Naive thymus-derived CD4-positive, alpha-beta T cell (primary cell): ENCODE measurements at regions not wholly inside any gene's neighbourhood (a gene's known extent, or its start where the extent isn't known, plus 50 kb on each side); places are given as distances from the start of the nearest gene placed in this dataset.

Experiments
- ATAC-seq: fragments of 150-1000 bp; cut with Tn5 transposase; 2 replicates; pipeline ENCODE4 v1.10.0; 2021; ENCODE audit warnings: mild to moderate bottlenecking, moderate library complexity
- CTCF ChIA-PET: fragments of 350-600 bp; sonication (Branson Sonifier 250); formaldehyde crosslinking; loops from one replicate; lab custom pipeline; 2021; ENCODE audit warnings: antibody characterized with exemption; lab: Charles Lee
- POLR2A ChIA-PET: fragments of 350-600 bp; sonication (Branson Sonifier 250); formaldehyde crosslinking; loops from one replicate; lab custom pipeline; 2021; ENCODE audit warnings: antibody characterized with exemption, inconsistent platforms; lab: Charles Lee
- DNase-seq, 9 donors: peaks; one replicate each; pipeline versions ENCODE4 v3.0.0 to v3.0.0-alpha.2; 2020 to 2022; ENCODE audit warnings: mixed read lengths in 1 of 9
- H3K27ac ChIP-seq: one replicate; pipeline ENCODE4 v1.7.0; 2013; ENCODE audit warnings: mild to moderate bottlenecking, low read depth, low read length, moderate library complexity
- H3K27me3 ChIP-seq, 2 donors: one replicate each; pipeline ENCODE4 v1.7.0; 2013; ENCODE audit warnings: low read length in 2 of 2, mild to moderate bottlenecking in 2 of 2, moderate library complexity in 2 of 2; ENCODE audit not compliant: control insufficient read depth in 2 of 2, insufficient read depth in 2 of 2
- H3K36me3 ChIP-seq, 3 experiments: 1 replicate in 2 of 3; 2 replicates in 1 of 3; pipeline ENCODE4 v1.7.0; 2013; ENCODE audit warnings: low read length in 3 of 3, mild to moderate bottlenecking in 3 of 3, moderate library complexity in 1 of 3; ENCODE audit not compliant: insufficient read depth in 3 of 3, control insufficient read depth in 2 of 3
- H3K4me1 ChIP-seq, 2 donors: one replicate each; pipeline ENCODE4 v1.7.0; 2013; ENCODE audit warnings: low read length in 2 of 2, mild to moderate bottlenecking in 2 of 2, moderate library complexity in 1 of 2; ENCODE audit not compliant: control insufficient read depth in 2 of 2, insufficient read depth in 2 of 2
- H3K4me3 ChIP-seq: 2 replicates; pipeline ENCODE4 v1.7.0; 2013; ENCODE audit warnings: mild to moderate bottlenecking, low read length
- H3K9me3 ChIP-seq, 3 experiments: 1 replicate in 2 of 3; 2 replicates in 1 of 3; pipeline ENCODE4 v1.7.0; 2013; ENCODE audit warnings: low read length in 3 of 3; ENCODE audit not compliant: control insufficient read depth in 2 of 3
- H3K27ac Mint-ChIP-seq, 9 donors: one replicate each; pipeline ENCODE4 v1.8.0; 2020 to 2022; ENCODE audit warnings: mixed read lengths in 9 of 9, mild to moderate bottlenecking in 8 of 9, moderate library complexity in 5 of 9, inconsistent platforms in 2 of 9
- H3K27me3 Mint-ChIP-seq, 5 donors: one replicate each; pipeline ENCODE4 v1.8.0; 2021 to 2022; ENCODE audit warnings: mixed read lengths in 5 of 5, mild to moderate bottlenecking in 1 of 5
- H3K36me3 Mint-ChIP-seq, 5 donors: one replicate each; pipeline ENCODE4 v1.8.0; 2020 to 2022; ENCODE audit warnings: mixed read lengths in 5 of 5, mild to moderate bottlenecking in 3 of 5, inconsistent platforms in 1 of 5
- H3K4me1 Mint-ChIP-seq, 7 donors: one replicate each; pipeline ENCODE4 v1.8.0; 2020 to 2022; ENCODE audit warnings: mixed read lengths in 7 of 7, mild to moderate bottlenecking in 3 of 7, inconsistent platforms in 1 of 7
- H3K4me3 Mint-ChIP-seq, 10 donors: one replicate each; pipeline ENCODE4 v1.8.0; 2020 to 2022; ENCODE audit warnings: mild to moderate bottlenecking in 10 of 10, mixed read lengths in 10 of 10, moderate library complexity in 6 of 10, inconsistent platforms in 2 of 10
- H3K9me3 Mint-ChIP-seq, 11 donors: one replicate each; pipeline ENCODE4 v1.8.0; 2020 to 2022; ENCODE audit warnings: mixed read lengths in 11 of 11, mild to moderate bottlenecking in 4 of 11, inconsistent platforms in 1 of 11, moderate library complexity in 1 of 11
- intact Hi-C, 2 donors: fragments of 100-400 bp; cut with micrococcal nuclease; formaldehyde crosslinking; loops; one replicate each; pipeline ENCODE4 v1.15.1; 2023

DNA sequence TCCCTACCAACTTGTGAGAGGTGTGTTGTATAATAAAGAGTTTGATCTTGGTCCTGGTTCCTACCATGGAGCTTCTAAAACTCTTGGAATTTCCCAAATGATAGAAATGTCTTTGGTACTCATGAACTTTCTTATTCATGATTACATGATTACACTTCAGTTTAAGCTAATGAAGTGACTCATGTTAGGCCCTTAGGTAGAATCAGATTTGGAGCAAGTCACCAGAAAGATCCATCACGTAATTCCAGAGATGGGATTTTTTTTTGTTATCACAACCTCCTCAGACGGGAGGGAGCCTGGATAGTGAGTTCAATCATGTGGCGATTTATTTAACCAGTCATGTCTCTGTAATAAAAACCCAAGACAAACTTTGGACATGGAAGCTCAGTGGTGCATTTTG is 1287.6 kb upstream of the ZEB2 start:
- no peak for ATAC-seq
- H3K4me1 ChIP-seq = no peaks in the 10 kb centered on the region

DNA sequence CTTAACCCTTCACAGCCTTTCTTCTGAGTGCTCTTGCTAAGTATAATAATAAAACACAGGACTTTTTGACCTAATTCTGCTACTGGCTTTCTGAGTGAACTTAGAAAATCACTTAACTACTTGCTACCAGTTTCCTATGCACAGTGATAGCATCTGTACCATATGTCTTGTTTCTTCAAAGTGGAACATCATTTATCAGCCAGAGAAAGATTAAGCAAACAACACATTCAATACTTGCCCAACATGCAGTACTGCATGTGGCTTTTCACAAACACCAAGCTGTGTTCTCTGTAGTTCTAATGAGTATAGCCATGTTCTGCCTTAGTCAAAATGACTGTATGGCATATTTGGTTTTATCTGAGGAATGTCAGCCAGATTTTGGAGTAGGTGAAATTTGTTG is 1286.6 kb upstream of the ZEB2 start:
- H3K4me1 Mint-ChIP-seq = peaks cover 0 to 1% (median 0%) of the 10 kb centered on the region in 7 donors
- H3K36me3 Mint-ChIP-seq = no peaks in the 10 kb centered on the region
- Histone ChIP-seq H3K4me1 (no peaks in the 10 kb centered on the region), H3K27ac (no peak overlapping the region), H3K4me3 (no peak overlapping the region), H3K9me3 (no peaks in the 10 kb centered on the region), H3K36me3 (no peaks in the 10 kb centered on the region), H3K27me3 (no peaks in the 10 kb centered on the region)
- peaks cover 0 to 7% (median 0%) of the 10 kb centered on the region in 11 donors for H3K9me3 Mint-ChIP-seq
- intact Hi-C loops = no loop called here
- H3K27ac Mint-ChIP-seq = no peak overlapping the region
- POLR2A ChIA-PET = no interaction called here
- no peak overlapping the region for H3K4me3 Mint-ChIP-seq
- DNase-seq (no peak), ATAC-seq (no peak)
- CTCF ChIA-PET = no interaction called here
- H3K27me3 Mint-ChIP-seq = no peaks in the 10 kb centered on the region

More for the DNA sequence above, 1287.6 kb upstream of the ZEB2 start:
- no peak for DNase-seq
- no peak overlapping the region for H3K27ac Mint-ChIP-seq
- no peak overlapping the region for H3K27ac ChIP-seq
- no peaks in the 10 kb centered on the region for H3K9me3 ChIP-seq
- H3K27me3 Mint-ChIP-seq = no peaks in the 10 kb centered on the region
- no peaks in the 10 kb centered on the region for H3K27me3 ChIP-seq
- no peaks in the 10 kb centered on the region for H3K36me3 Mint-ChIP-seq
- H3K4me3 Mint-ChIP-seq = no peak overlapping the region
- H3K4me3 ChIP-seq = no peak overlapping the region
- H3K9me3 Mint-ChIP-seq = peaks cover 0 to 7% (median 0%) of the 10 kb centered on the region in 11 donors
- peaks cover 0 to 1% (median 0%) of the 10 kb centered on the region in 7 donors for H3K4me1 Mint-ChIP-seq
- ChIA-PET POLR2A (no interaction called here), CTCF (interaction anchor here (1.0 kb wide), 1 partner anchor 14 kb away, joined by 3 read pairs; no protein-coding TSS in a partner anchor)
- intact Hi-C loops = no loop called here
- no peaks in the 10 kb centered on the region for H3K36me3 ChIP-seq

DNA sequence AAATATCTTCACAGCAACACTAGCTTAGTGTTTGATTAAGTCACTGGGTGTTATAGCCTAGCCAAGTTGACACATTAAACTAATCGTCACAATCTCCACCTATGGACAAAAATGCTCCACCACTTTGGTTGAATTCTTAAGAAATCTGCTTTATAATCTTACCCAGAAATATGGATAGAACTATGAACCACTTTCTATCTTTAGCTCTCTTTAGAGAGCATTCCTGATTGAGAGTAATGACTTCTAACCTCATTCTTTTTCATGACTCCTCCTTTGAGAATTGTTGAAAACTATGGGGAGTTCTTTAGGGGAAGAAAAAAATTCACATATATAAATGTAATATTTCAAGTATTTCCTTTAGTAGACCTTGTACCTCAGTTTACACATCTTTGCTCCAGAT is 1282.2 kb upstream of the ZEB2 start:
- no peaks in the 10 kb centered on the region for H3K9me3 ChIP-seq
- no peaks in the 10 kb centered on the region for H3K36me3 ChIP-seq
- no peak overlapping the region for H3K4me3 ChIP-seq
- ChIA-PET CTCF (no interaction called here), POLR2A (no interaction called here)
- Mint-ChIP-seq H3K36me3 (no peaks in the 10 kb centered on the region), H3K4me1 (no peaks in the 10 kb centered on the region), H3K27ac (no peak overlapping the region), H3K4me3 (no peak overlapping the region), H3K9me3 (peaks cover 0 to 2% (median 0%) of the 10 kb centered on the region in 11 donors), H3K27me3 (no peaks in the 10 kb centered on the region)
- no peak for DNase-seq
- H3K4me1 ChIP-seq = no peaks in the 10 kb centered on the region
- H3K27ac ChIP-seq = no peak overlapping the region
- intact Hi-C loops = no loop called here
- no peaks in the 10 kb centered on the region for H3K27me3 ChIP-seq
- no peak for ATAC-seq

DNA sequence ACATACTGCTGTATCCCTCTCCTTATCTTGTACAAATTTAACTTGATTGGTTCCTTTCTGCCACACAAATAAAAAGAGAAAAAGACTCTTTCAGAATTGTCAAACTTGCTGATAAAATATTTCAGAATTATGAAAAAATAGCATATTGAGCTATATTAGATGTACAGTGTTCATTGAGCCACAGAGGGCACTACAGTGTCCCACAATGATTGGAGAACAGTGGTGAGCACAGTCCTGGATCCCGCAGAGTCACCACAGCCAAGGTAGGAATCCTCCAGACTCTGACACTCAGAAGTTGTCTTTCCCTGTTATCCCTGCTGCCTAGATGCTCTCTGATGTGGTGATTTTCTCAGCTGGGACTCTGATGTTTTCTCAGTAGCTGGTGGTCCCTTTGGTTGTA is 1281.3 kb upstream of the ZEB2 start:
- Histone ChIP-seq H3K27me3 (no peaks in the 10 kb centered on the region), H3K4me3 (no peak overlapping the region), H3K36me3 (no peaks in the 10 kb centered on the region), H3K9me3 (no peaks in the 10 kb centered on the region), H3K4me1 (no peaks in the 10 kb centered on the region), H3K27ac (no peak overlapping the region)
- Mint-ChIP-seq H3K27me3 (no peaks in the 10 kb centered on the region), H3K36me3 (no peaks in the 10 kb centered on the region), H3K9me3 (peaks cover 0 to 3% (median 0%) of the 10 kb centered on the region in 11 donors), H3K27ac (no peak overlapping the region), H3K4me3 (no peak overlapping the region), H3K4me1 (no peaks in the 10 kb centered on the region)
- ATAC-seq = no peak
- DNase-seq = no peak
- ChIA-PET POLR2A (no interaction called here), CTCF (no interaction called here)
- intact Hi-C loops = no loop called here

DNA sequence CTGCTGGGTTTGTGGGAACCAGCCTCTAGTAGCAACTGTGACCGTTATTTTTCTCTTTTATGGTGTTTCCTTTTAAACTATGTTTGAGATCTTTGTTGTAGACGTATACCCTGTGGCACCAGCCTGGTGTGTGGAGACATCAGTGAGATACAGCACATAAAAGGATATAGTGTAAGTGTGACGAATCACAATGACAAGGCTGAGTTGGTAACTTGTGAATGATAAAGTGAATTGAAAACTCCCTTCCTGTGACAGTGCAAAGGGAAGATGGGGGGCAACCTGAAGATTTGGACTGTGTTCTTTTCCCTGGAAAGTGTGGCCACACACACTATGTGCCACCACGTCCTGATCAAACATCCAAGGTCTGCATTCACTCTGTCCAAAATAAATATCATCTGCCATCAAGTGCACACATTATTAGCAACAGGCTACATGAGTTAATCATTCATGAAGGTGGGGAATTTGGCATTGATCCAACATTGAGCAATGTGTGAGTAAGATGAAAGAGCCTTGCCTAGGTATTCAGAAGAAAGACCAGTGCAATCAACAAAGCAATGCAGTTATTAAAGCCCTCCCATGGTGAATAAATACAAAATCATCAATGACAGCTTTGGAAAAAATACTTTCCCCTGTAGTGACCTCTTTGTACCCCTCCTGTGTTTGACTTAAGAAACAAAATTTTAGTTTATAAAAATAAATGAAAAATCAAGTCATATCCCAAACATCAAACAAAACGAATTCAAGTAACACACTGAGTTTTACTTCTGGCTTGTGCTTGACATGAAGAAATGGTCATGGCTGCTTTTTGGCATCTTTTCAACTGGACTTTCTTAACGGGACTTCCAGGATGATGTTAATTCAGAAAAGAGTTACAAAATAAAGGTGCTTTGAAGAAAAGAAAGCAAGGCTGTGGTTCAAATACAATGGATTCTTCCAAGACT is 1280.5 kb upstream of the ZEB2 start:
- ChIA-PET CTCF (no interaction called here), POLR2A (no interaction called here)
- Histone ChIP-seq H3K27ac (no peak overlapping the region), H3K4me1 (no peaks in the 10 kb centered on the region), H3K36me3 (no peaks in the 10 kb centered on the region), H3K4me3 (no peak overlapping the region), H3K27me3 (no peaks in the 10 kb centered on the region), H3K9me3 (no peaks in the 10 kb centered on the region)
- no peaks in the 10 kb centered on the region for H3K27me3 Mint-ChIP-seq
- H3K36me3 Mint-ChIP-seq = no peaks in the 10 kb centered on the region
- intact Hi-C loops = no loop called here
- H3K9me3 Mint-ChIP-seq = peaks cover 0 to 3% (median 0%) of the 10 kb centered on the region in 11 donors
- DNase-seq (no peak), ATAC-seq (no peak)
- no peaks in the 10 kb centered on the region for H3K4me1 Mint-ChIP-seq
- no peak overlapping the region for H3K4me3 Mint-ChIP-seq
- H3K27ac Mint-ChIP-seq = no peak overlapping the region

DNA sequence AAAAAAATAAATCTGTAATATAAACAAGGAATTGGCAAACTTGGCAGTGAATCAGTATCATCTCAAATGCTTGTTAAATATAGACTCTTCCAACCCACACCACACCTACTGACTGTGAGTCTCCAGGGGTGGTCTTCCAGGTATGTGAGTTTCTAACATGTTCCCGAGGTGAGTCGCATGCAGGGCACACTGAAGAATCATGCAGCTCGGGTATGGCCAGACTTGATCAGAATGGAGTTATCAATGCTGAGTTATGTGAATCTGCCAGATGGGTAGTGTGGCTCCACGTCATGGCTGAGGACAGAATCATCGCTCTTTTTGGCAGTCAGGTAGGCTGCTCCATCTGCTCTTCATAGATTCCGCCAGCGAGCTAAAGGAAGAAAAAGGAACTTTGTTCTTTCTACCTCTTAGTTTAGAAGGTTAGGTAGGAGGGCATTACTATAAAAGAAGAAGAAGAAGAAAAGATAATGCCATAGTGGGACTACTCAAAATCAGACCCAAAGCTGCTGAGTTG is 1279.7 kb upstream of the ZEB2 start:
- Histone ChIP-seq H3K9me3 (no peaks in the 10 kb centered on the region), H3K4me3 (no peak overlapping the region), H3K4me1 (no peaks in the 10 kb centered on the region), H3K36me3 (no peaks in the 10 kb centered on the region), H3K27ac (no peak overlapping the region), H3K27me3 (no peaks in the 10 kb centered on the region)
- ATAC-seq (no peak), DNase-seq (no peak)
- intact Hi-C loops = no loop called here
- Mint-ChIP-seq H3K27ac (no peak overlapping the region), H3K27me3 (no peaks in the 10 kb centered on the region), H3K36me3 (no peaks in the 10 kb centered on the region), H3K9me3 (peaks cover 0 to 3% (median 0%) of the 10 kb centered on the region in 11 donors), H3K4me1 (no peaks in the 10 kb centered on the region), H3K4me3 (no peak overlapping the region)
- CTCF ChIA-PET = no interaction called here
- POLR2A ChIA-PET = no interaction called here

DNA sequence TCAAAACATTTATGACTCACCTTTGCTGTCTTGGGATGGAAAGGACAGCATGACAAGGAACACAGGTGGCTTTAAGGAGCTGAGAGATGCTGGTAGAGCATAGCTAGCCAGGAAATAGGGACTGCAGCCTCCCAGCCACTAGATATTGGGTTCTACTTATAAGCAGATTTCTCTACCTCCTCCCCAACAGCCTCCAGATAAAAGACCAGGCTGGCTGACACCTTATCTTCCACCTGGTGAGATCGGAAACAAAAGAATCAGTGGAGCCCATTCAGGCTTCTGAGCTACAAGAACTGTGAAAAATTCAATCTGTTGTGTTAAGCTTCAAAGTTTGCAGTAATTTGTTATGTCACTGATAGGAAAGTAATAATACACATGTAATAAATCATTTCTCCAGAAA is 1278.5 kb upstream of the ZEB2 start:
- H3K4me3 ChIP-seq = no peak overlapping the region
- no peak for ATAC-seq
- H3K4me1 ChIP-seq = no peaks in the 10 kb centered on the region
- H3K36me3 ChIP-seq = no peaks in the 10 kb centered on the region
- POLR2A ChIA-PET = no interaction called here
- Mint-ChIP-seq H3K27me3 (no peaks in the 10 kb centered on the region), H3K36me3 (no peaks in the 10 kb centered on the region), H3K27ac (no peak overlapping the region), H3K4me3 (no peak overlapping the region), H3K9me3 (peaks cover 0 to 3% (median 0%) of the 10 kb centered on the region in 11 donors), H3K4me1 (no peaks in the 10 kb centered on the region)
- H3K27me3 ChIP-seq = no peaks in the 10 kb centered on the region
- intact Hi-C loops = no loop called here
- H3K27ac ChIP-seq = no peak overlapping the region
- no peak for DNase-seq
- CTCF ChIA-PET = no interaction called here
- no peaks in the 10 kb centered on the region for H3K9me3 ChIP-seq
